ENCODE measurements at regions not wholly inside any gene's neighbourhood (a gene's known extent, or its start where the extent isn't known, plus 50 kb on each side); places are given as distances from the start of the nearest gene placed in this dataset.

DNA sequence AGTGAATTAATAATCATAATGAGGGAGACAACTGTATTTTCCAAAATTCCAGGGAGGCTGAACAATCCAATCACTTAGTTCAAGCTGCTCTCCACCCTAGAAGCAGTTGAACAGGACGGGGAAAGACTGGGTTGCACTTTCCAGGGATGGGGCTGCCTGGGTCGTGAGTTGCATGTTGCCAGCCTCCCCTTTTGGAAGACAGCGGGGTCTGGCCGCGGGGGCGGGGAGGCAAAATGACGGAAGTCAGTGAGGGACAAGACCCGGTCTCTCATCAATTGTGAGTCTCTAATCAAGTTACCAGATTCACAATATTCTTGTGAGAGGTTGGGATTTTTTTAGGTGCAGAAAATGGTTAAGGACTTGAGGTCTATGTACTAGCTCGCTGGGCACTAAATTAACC, 484.1 kb downstream of the ZSWIM6 start:
- TF ChIP-seq SUZ12 (IDR thresholded peaks at IDR 0.05; ENCODE audit: extremely low read depth, insufficient read depth, insufficient read length) = no peak
- TF ChIP-seq ZNF274 (IDR thresholded peaks at IDR 0.05; ENCODE audit: low read depth, low read length) = no peak

All from NT2/D1 (cell line).